GM21717 (cell line): ENCODE measurements at regions not wholly inside any gene's neighbourhood (a gene's known extent, or its start where the extent isn't known, plus 50 kb on each side); places are given as distances from the start of the nearest gene placed in this dataset.
"Not testable (repeated sequence)": the region's sequence is repeated elsewhere in the genome, so short reads cannot be mapped to it uniquely, and the experiment has no call there.

ENCODE experiments used
- ATAC-seq: cut with Tn5 transposase; IDR thresholded peaks from one replicate; pipeline ENCODE4 v1.9.1; 2021; ENCODE audit warnings: mild to moderate bottlenecking, moderate library complexity; ENCODE audit not compliant: unreplicated experiment

DNA sequence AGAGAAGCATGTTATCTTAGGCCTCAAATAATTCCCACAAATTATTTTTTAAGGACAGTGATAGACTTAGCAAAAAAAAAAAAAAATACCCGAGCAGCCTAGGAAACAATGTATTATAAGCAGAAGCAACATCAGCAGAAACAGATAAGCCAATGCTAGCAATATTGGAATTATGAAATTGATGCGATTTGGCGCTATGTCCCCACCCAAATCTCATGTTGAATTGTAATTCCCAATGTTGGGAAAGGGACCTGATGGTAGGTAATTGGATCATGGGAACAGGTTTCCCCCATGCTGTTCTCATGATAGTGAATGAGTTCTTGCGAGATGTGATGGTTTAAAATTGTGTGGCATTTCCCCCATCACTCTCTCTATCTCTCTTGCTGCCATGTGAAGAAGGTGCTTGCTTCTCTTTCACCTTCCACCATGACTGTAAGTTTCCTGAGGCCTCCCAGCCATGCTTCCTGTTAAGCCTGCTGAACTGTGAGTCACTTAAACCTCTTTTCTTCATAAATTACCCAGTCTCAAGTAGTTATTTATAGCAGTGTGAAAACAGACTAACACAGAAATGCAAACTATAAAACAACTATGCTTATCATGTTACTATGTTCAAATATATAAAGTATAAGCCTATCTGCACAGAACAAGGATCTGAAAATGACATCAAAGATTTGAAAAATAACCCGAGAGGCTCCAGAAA, 75.6 kb upstream of the HIVEP3 start:
- ATAC-seq: no peak

DNA sequence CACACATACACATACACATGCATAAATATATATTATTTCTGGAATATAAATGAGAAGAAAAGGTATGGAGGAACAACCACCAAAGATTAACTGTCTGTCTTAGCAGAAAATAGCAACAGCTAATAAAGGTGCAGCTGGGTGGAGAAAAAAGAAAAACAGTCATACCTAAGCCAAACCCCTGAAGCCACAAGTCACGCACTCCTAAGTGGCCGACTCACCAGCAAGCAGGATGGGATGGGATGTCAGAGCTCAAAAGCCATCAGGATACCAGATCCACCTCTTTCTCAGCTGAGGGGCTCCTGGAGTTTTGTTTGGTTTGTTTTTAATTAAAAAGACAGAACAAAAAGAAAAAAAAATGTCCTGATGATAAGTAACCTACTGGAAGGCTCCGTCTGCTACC, 64.7 kb upstream of the HIVEP3 start:
- ATAC-seq: no peak

DNA sequence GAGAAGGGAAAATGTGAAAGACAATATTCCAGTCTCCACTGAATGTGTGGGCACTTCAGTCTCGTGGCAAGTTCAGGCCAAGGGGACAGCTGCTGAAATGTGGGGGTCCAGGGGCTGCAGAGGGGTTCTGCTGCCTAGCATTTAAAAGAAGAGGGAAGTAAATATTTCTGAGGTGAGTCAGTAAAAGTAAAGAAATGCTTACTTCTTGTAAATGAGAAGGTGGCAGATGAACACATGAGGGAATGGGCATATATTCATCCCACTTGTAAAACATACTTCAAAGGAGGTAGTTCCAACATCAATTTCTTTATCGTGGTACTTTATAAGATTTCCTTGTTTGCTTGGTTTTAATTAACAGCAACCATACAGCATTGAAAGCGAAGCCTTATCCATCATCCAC, 63.1 kb upstream of the HIVEP3 start:
- no peak for ATAC-seq

DNA sequence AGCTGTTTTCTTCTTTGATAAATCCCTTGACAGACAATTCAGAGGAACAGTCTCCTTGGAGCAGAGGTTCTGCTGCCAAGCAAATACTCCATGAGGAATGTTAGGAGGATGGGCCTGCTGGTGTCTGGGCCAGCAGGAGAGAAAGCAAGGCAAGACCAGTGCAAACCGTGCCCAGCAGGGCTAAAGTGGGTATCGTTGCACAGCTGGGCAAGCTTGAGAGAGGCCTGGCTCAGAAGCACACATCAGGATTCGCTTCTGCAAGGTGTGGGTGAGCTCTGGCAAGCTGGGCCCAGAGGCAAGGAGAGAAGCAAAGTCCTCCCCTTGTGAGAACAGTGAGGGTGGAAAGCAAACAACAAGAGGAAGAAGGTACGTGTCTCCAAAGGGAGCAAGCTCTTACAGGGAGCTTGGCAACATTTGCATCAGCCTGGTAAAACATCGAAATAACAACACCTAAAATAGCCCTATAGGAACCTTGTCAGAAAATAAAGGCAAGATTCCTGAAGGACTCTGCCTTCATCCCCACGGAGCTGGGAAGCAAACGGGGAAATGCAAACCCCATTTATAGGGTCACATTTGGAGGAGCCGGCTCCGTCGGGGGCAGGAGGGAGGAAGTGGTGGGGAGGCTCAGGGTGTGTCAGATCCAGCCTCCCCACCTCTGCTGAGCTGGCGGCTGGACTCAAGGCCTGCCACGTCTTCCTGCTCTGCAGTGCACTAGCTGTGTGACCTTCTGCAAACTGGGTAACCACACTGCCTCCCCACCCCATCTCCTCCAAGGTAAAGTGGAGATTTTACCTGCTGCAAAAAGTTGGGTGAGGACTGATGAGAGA, 62.3 kb upstream of the HIVEP3 start:
- no peak for ATAC-seq

DNA sequence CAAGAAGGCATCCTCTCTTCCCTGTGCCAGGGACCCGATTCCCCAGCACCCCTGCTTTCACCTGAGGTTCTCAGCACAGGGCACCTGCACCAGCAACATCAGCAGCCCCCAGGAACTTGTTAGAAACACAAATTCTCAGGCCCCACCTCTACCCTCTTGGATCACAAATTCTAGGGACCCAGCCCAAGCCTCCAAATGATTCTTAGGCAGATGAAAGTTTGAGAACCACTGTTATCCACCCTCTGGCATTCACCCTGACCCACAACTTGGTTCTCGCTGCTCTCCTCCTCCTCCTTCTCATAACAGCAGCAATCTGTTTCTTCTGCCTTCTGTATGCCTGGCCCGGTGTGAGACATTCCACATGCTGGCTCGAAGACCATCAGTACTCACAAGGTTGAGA, 60.3 kb upstream of the HIVEP3 start:
- ATAC-seq: no peak

DNA sequence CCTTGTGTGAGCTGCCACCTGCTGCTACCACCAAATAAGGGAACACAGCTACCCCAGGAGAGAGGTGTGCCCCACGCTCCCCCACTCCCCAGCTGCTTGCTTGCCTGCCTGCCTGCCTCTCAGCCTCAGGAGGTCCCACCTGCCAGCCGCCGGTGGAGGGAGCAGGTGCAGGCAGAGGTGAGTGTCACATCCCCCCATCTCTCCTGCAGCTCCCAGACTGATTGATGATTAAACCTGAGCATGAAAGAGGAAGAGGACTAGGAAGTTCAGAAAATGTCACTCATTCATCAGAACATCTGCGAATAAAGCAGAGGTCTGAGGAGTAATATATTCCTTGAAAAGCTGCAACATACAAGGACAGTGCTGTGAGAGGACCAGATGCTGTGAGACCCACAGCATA, 58.6 kb upstream of the HIVEP3 start:
- no peak for ATAC-seq

DNA sequence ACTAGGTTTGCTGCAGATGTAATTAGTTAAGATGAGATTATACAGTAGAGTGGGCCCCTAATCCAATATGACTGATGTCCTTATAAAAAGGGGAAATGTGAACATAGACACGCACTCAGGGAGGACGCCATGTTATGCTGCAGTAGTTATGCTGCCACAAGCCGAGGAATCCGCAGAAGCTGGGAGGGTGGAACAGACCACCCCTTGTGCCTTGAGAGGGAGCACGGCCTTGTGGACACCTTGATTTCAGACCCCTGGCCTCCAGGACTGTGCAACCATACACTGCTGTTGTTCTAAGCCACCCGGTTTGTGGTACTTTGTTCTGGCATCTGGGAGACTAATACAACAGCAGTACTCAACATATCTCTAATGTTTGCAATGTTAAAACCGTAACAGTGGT, 57.9 kb upstream of the HIVEP3 start:
- ATAC-seq: no peak

DNA sequence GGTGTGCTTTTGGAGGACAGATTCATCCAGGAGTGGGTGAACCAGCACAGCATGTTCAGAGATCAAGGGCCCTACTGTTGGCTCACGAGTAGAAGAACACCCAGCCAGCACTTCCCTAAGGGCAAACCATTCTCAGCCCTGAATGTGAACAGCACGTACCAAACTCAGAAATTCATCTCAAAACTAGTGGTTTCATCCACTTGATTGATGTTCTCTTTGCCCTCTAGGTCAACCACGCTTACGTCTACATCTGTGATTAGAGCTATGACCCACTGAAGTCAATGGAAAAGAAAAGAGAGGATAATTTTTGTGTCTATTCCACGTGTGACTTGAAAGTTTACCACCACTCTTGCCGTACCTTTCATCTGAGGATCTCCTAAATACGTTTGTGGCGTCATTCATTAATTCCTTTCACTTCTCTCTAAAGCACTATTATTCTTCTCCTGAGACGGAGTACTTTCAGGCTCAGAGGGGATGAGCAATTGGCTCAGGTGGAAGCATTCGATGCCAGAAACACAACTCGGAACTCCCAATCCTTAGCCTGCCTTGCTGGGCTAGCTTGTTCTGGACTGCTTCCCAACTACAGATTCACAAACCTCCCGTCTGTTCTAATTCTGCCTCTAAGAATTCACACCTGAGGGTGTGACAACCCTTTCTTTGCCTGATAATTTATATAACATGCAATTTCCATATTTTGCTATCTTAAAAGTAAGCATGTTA, 57.3 kb upstream of the HIVEP3 start:
- ATAC-seq: no peak

DNA sequence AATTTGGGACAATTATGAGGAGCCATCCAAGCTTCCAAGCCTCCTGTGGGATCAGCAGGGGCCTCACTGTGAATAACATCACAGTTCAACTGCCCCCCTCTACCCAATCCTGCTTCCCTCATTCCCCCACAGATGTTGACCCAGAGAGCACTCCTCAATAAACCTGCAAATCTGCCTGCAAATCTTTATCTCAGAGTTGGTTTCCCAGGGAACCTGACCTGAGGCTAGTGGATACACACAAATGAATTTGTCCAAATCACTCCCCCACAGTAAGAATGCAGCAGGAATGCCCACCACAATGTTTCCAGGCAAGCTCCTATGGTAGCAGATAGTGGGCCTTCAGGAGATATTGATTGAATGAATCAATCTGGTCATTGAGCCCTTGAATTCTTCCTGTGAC, 56.4 kb upstream of the HIVEP3 start:
- no peak for ATAC-seq

DNA sequence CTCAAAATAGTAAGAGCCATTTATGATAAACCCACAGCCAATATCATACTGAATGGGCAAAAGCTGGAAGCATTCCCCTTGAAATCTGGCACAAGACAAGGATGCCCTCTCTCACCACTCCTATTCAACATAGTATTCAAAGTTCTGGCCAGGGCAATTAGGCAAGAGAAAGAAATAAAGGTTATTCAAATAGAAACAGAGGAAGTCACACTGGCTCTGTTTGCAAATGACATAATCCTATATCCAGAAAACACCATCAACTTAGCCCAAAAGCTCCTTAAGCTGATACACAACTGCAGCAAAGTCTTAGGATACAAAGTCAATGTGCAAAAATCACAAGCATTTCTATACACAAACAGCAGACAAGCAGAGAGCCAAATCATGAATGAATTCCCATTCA, 49.8 kb upstream of the HIVEP3 start:
- not testable (repeated sequence) for ATAC-seq
